ENCODE measurements at regions not wholly inside any gene's neighbourhood (a gene's known extent, or its start where the extent isn't known, plus 50 kb on each side); places are given as distances from the start of the nearest gene placed in this dataset.

DNA sequence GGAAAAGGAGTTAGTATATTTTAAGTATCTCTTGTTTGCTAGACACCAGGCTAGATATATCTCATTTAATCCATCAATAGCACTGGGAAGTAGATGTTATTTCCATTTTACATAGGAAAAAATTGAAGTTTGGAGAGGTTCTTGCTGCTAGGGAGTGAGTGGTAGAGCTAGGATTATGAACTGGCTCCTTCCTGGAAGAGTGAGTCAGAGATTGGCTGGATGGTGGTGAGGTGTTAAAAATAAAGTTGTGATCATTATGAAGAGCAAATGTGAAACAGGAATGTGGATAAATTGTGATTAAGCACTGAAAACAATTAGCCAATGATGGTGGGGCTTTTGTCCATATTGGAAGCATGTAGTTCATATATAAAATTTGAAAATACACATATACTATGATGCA, 234.2 kb downstream of the WNT5A start:
- TF ChIP-seq CTCF (IDR thresholded peaks at IDR 0.05; ENCODE audit: low read depth, low read length), result no peak
- TF ChIP-seq, protein P1, sequence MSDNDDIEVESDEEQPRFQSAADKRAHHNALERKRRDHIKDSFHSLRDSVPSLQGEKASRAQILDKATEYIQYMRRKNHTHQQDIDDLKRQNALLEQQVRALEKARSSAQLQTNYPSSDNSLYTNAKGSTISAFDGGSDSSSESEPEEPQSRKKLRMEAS (IDR thresholded peaks at IDR 0.05; ENCODE audit: low read depth, low read length), result no peak
